SU-DHL-6 (cell line): ENCODE measurements at regions not wholly inside any gene's neighbourhood (a gene's known extent, or its start where the extent isn't known, plus 50 kb on each side); places are given as distances from the start of the nearest gene placed in this dataset.

Experiments
- H2AFZ ChIP-seq: fragments of 200-600 bp; sonication (generic); 2 replicates; pipeline ENCODE4 v1.6.1; 2014; ENCODE audit warnings: low read depth, mild to moderate bottlenecking, moderate library complexity, mixed read lengths, antibody characterized with exemption, low read length; ENCODE audit not compliant: severe bottlenecking
- H3F3A ChIP-seq: fragments of 200-600 bp; shearing (Covaris generic); 2 replicates; pipeline ENCODE4 v1.6.0; 2016; ENCODE audit warnings: antibody characterized with exemption, mild to moderate bottlenecking; ENCODE audit not compliant: insufficient read depth
- H3K27ac ChIP-seq: fragments of 200-600 bp; sonication (generic); 2 replicates; pipeline ENCODE4 v1.5.1; 2016; ENCODE audit warnings: low read depth, mild to moderate bottlenecking, low read length, moderate library complexity, mixed read lengths
- H3K27me3 ChIP-seq: fragments of 200-600 bp; sonication (generic), shearing (Covaris generic); 2 replicates; pipeline ENCODE4 v1.6.0; 2014; ENCODE audit warnings: mild to moderate bottlenecking, low read length
- H3K36me3 ChIP-seq: fragments of 200-600 bp; sonication (generic); 2 replicates; pipeline ENCODE4 v1.6.1; 2014; ENCODE audit warnings: mild to moderate bottlenecking, low read length, mixed read lengths
- H3K4me2 ChIP-seq: fragments of 300-600, 200-600 bp; shearing (Covaris generic), sonication (generic); 2 replicates; pipeline ENCODE4 v1.6.0; 2014; ENCODE audit warnings: low read length, low read depth, mild to moderate bottlenecking; ENCODE audit not compliant: poor library complexity, severe bottlenecking
- H3K4me3 ChIP-seq: fragments of 200-600 bp; sonication (generic); 2 replicates; pipeline ENCODE4 v1.5.1; 2014; ENCODE audit warnings: antibody characterized with exemption, low read length, mild to moderate bottlenecking, mixed read lengths; ENCODE audit not compliant: insufficient read depth, poor library complexity, severe bottlenecking
- H3K79me2 ChIP-seq: fragments of 200-600 bp; sonication (generic); 2 replicates; pipeline ENCODE4 v1.6.1; 2014; ENCODE audit warnings: mild to moderate bottlenecking, low read length, moderate library complexity; ENCODE audit not compliant: insufficient read depth
- H3K9ac ChIP-seq: fragments of 200-600 bp; sonication (generic); 2 replicates; pipeline ENCODE4 v1.7.0; 2014; ENCODE audit warnings: mild to moderate bottlenecking, low read length
- H3K9me2 ChIP-seq: fragments of 200-600 bp; sonication (generic); replicated peaks from 2 replicates; pipeline ENCODE4 v1.6.1; 2014; ENCODE audit warnings: low read length; ENCODE audit not compliant: insufficient read depth
- H3K9me3 ChIP-seq: fragments of 200-600 bp; sonication (generic); 2 replicates; pipeline ENCODE4 v1.6.1; 2014; ENCODE audit warnings: low read length, mixed read lengths; ENCODE audit not compliant: insufficient read depth
- H4K20me1 ChIP-seq: fragments of 200-600 bp; sonication (generic); 2 replicates; pipeline ENCODE4 v1.6.1; 2014; ENCODE audit warnings: low read depth, mild to moderate bottlenecking, antibody characterized with exemption, low read length, moderate library complexity, mixed read lengths
- EZH2phosphoT487 ChIP-seq: fragments of 200-600 bp; sonication (generic), shearing (Covaris generic); conservative IDR thresholded peaks from 2 replicates; pipeline ENCODE4 v1.6.1; 2018; ENCODE audit warnings: mild to moderate bottlenecking, antibody characterized with exemption, low read length, moderate library complexity, mixed read lengths
- TF ChIP-seq, protein P1 (sequence below): fragments of 200-600 bp; sonication (generic); IDR thresholded peaks from one replicate; pipeline ENCODE4 v1.5.1; 2017; ENCODE audit warnings: antibody characterized with exemption, mild to moderate bottlenecking, low read length, moderate library complexity; ENCODE audit not compliant: insufficient read depth, poor library complexity, severe bottlenecking

DNA sequence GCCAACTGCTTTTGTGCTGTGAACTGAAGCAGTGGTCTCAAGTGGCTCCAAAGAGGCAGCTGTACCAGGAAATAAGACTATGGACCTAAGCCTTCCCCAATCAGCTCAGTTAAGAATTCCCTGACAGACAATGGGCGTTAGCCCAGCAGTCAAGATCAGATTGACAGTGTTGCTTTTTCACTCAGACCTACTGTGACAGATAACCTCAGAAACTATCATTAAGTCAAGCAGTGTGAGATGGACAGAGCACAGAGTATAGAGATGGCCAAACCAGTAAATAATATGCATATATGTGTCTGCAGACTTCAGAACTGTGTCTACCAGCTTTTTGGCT lies 215.3 kb downstream of the ZFP36L2 start:
- Histone ChIP-seq H3K4me3 (no peak overlapping the region), H3K9ac (no peak overlapping the region), H3K9me3 (no peaks in the 10 kb centered on the region), H3K4me2 (no peak overlapping the region), H3K36me3 (no peaks in the 10 kb centered on the region), H4K20me1 (no peaks in the 10 kb centered on the region), H3K27ac (no peak overlapping the region), H3F3A (no peaks in the 10 kb centered on the region), H3K27me3 (no peaks in the 10 kb centered on the region), H2AFZ (no peak overlapping the region), H3K9me2 (no peaks in the 10 kb centered on the region), H3K79me2 (no peaks in the 10 kb centered on the region)
- TF ChIP-seq, protein P1, sequence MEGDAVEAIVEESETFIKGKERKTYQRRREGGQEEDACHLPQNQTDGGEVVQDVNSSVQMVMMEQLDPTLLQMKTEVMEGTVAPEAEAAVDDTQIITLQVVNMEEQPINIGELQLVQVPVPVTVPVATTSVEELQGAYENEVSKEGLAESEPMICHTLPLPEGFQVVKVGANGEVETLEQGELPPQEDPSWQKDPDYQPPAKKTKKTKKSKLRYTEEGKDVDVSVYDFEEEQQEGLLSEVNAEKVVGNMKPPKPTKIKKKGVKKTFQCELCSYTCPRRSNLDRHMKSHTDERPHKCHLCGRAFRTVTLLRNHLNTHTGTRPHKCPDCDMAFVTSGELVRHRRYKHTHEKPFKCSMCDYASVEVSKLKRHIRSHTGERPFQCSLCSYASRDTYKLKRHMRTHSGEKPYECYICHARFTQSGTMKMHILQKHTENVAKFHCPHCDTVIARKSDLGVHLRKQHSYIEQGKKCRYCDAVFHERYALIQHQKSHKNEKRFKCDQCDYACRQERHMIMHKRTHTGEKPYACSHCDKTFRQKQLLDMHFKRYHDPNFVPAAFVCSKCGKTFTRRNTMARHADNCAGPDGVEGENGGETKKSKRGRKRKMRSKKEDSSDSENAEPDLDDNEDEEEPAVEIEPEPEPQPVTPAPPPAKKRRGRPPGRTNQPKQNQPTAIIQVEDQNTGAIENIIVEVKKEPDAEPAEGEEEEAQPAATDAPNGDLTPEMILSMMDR = no peak
- TF ChIP-seq EZH2phosphoT487 = no peak

DNA sequence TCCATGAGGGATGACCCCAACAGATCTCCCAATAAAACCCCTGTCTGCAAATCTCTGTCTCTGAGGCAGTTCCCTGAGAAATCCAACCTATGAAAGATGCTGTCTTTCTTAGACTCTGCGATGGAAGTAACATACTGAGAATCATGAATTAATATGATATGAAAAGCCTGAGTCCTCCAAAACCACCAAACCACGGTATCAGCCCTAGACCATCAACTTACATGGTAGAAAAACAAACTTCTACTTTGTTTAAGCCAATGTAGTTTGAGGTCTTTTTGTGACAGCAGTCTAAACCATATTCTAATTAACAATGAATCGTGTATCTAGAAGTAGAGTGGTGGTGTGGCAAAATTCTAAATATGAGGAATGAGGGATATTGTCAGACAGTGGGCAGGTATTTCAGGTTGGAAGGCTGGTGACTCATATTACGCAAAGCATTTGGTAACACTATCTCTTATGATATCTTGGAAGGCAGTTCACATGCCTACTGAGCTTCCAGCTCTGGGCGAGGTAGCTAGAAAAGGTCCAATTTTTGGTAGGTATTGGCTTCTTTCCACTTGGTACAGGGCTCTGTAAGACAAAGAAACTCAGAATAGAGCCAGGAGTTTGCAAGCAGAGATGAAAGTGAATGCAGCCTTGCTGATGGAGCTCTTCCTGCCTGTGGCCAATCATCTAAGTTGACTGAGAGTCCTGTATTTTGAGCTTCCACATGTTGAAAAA lies 215.8 kb downstream of the ZFP36L2 start:
- Histone ChIP-seq H3F3A (no peaks in the 10 kb centered on the region), H4K20me1 (no peaks in the 10 kb centered on the region), H3K4me2 (no peak overlapping the region), H3K9me3 (no peaks in the 10 kb centered on the region), H3K9me2 (no peaks in the 10 kb centered on the region), H2AFZ (no peak overlapping the region), H3K9ac (no peak overlapping the region), H3K36me3 (no peaks in the 10 kb centered on the region), H3K27me3 (no peaks in the 10 kb centered on the region), H3K4me3 (no peak overlapping the region), H3K79me2 (no peaks in the 10 kb centered on the region), H3K27ac (no peak overlapping the region)
- TF ChIP-seq, protein P1 = no peak
- no peak for TF ChIP-seq EZH2phosphoT487

DNA sequence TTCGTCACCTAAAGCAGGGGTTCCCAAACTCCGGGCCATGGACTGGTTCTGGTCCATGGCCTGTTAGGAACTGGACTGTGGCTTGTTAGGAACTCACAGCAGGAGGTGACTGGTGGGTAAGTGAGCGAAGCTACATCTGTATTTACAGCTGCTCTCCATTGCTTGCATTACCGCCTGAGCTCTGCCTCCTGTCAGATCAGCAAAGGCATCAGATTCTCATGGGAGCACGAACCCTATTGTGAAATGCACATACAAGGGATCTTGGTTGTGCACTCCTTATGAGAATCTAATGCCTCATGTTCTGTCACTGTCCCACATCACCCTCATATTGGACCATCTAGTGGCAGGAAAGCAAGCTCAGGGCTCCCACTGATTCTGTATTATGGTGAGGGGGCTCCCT lies 217.0 kb downstream of the ZFP36L2 start:
- H4K20me1 ChIP-seq = no peaks in the 10 kb centered on the region
- H3K36me3 ChIP-seq = no peaks in the 10 kb centered on the region
- TF ChIP-seq, protein P1 = no peak
- TF ChIP-seq EZH2phosphoT487 = no peak
- no peak overlapping the region for H3K4me3 ChIP-seq
- H3K9me3 ChIP-seq = no peaks in the 10 kb centered on the region
- H3F3A ChIP-seq = no peaks in the 10 kb centered on the region
- H3K27me3 ChIP-seq = no peaks in the 10 kb centered on the region
- no peak overlapping the region for H3K4me2 ChIP-seq
- H2AFZ ChIP-seq = no peak overlapping the region
- H3K9ac ChIP-seq = no peak overlapping the region
- H3K79me2 ChIP-seq = no peaks in the 10 kb centered on the region
- H3K9me2 ChIP-seq = no peaks in the 10 kb centered on the region
- no peak overlapping the region for H3K27ac ChIP-seq
